ENCODE measurements at regions not wholly inside any gene's neighbourhood (a gene's known extent, or its start where the extent isn't known, plus 50 kb on each side); places are given as distances from the start of the nearest gene placed in this dataset.

DNA sequence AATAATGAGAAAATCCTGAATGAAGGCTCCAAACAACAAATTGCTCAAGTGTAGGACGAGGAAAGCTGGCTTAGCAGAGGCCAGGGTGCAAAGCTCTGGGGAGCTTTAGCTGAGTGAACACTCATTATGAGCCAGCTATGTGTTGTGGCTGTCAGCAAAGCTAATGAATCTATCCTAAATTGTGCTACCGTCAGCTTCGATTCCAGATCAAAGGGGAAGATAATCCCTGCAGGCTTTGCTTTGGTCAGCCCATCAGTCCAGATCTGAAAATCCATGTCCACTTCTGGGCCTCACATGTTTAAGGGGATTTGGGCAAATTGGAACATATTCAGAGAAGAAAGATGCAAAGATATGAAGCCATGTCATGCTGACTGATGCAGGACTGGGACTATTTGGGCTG lies 180.9 kb upstream of the ZBED5 start:
- DNase-seq, result no peak

DNA sequence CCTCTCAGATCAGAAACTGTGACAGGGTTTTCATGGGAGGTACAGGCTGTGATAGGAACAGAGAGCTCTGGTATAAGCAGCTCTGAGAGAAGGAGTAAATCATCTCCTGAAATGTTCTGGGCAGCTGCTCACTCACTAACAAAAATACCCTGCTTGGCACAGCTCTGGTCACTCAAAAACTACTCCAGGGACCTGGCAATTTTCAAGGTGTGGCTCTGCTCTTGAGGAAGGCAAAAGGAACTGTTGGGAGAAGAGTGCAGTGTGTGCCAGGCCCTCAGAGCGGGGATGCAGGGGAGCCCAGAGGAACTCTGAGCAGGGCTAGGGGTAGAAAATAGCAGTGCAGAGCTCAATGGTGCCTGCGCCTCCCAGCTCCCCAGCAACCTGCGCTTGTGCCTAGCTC lies 180.5 kb upstream of the ZBED5 start:
- no peak for DNase-seq

DNA sequence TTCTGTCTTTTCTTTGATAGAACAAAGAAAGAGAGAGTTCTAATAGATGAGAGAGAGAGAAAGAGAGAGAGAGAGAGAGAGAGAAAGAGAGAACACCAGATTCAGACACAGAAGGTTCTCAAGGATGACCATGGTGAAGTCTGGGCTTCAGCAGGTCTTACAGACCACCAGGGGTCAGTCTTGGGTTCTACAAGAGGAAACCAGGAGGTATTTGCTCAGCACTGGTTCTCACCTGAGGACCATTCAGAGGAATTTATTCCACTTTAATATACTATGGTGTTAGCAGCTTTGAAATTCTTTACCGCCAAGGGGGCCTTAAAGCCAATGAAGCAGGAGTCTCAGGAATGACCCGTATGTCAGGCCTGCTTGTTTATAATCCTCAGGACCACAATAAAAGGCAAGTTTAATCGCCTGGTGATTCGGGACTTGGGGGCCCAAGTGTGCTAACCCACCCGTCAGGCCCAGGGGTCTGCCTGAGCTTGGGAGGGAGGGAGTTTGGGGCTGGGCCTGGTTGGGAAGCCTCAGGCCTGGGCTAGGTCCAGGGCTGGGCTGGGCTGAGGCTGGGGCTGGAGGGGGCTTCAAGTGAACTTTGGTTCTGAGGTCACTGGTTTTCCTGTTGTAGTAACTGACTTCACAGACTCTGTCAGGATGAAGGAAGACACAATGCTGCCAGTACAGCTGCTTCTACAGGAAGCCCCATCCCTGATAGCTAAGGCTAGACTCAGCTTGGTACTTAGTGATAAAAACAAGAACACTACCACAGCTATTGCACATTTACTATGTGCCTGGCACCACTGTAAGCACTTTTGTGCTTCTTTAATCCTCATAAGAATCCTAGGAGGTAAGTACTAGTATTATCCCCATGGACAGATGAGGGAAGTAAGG lies 179.2 kb upstream of the ZBED5 start:
- DNase-seq, result peak; percentile 40 to 71 (median 61)

DNA sequence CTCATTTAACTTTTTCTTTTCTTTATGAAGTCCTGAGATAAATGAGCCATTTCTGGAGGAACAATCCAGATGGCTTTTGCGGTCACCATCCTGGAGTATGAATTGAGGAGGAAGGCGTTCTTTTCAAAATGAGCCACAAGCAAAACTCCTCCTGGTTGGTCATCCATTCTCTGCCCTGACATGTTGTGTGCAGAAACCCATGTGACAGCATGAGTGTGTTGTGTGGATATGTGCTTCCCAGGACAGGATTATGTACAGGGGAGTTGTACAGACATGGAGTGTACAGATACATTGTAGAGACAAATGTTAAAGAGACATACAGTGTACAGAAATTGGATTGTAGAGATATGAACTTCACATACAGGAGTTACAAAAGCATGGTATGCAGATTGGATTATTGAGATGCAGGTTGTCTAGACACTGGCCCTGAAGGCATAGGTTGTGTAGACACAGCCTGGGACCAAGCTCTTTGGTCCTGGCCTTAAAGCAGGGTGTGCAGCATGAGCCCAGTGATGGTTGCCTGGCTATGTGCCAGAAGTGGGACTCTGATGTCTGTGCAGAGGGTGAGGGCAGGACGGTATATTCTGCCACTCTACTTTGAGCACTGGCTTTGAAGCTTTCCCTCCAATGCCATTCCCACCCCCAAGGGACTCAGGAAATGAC lies 178.5 kb upstream of the ZBED5 start:
- DNase-seq, result no peak

DNA sequence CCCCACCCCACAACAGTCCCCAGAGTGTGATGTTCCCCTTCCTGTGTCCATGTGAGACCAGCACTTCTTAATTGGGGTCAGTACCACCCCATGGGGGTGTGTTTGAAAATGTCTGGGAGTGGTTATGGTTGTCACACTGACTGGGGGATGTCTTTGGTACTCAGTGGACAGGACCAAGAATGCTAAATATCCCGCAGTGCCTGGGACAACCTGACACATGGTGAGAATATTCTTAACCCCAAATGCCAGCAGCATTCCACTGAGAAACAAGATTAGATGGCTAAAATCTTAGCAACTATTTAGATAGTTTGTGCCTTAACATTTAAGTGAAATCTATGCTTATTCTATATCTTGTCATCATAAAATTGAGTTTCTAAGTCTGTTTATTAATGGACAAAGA lies 177.5 kb upstream of the ZBED5 start:
- DNase-seq, result no peak

DNA sequence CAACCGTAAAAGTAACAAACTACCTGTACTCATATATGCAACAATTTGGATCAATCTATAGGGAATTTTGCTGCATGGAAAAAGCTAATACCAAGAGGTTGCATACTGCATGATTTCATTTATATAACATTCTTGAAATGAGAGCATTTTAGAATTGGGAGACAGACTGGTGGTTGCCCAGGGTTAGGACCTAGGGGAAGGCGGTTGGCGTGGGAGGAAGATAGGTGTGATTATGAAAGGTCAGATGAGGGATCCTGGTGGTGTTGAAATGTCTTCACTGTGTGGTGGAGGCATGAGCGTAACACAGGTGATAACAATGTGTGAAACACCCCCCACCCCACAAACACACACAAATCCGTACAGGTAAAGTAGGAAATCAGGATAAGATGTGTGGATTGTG lies 176.6 kb upstream of the ZBED5 start:
- DNase-seq, result no peak

DNA sequence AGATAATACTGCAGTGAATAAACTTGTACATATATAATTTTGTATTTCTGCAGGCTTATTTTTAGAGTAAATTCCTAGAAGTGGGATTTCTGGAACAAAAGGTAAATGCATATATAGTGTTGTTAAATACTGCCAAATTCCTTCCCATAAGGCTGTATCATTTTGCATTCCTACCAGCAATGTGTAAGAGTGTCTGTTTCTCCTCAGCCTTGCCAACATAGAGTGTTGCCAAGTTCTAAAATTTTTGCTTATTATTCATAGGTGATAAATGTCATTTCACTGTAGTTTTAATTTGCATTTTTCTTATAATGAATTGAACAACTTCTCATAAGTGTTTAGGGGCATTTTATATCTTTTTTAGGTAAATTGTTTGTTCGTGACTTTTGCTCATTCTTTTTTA lies 174.2 kb upstream of the ZBED5 start:
- DNase-seq, result no peak

DNA sequence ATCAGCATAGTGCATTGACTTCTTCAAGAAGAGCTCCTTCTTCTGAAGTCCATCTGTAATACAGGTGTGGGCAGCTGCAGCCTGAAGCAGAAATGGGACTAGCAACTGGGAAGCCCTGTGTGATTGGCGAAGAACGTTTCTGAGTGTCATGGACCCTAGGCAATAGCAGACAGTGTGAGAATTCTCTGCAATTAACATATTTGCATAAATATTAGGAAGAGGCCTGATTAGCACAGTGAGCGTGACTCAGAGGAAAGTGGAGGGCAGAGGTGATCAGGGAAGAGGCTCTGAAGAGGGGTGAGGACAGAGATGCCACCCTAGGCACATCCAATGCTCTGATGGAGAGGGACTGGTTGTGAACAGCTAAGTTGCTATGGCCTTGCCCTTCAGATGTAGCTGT lies 171.2 kb upstream of the ZBED5 start:
- DNase-seq, result no peak

DNA sequence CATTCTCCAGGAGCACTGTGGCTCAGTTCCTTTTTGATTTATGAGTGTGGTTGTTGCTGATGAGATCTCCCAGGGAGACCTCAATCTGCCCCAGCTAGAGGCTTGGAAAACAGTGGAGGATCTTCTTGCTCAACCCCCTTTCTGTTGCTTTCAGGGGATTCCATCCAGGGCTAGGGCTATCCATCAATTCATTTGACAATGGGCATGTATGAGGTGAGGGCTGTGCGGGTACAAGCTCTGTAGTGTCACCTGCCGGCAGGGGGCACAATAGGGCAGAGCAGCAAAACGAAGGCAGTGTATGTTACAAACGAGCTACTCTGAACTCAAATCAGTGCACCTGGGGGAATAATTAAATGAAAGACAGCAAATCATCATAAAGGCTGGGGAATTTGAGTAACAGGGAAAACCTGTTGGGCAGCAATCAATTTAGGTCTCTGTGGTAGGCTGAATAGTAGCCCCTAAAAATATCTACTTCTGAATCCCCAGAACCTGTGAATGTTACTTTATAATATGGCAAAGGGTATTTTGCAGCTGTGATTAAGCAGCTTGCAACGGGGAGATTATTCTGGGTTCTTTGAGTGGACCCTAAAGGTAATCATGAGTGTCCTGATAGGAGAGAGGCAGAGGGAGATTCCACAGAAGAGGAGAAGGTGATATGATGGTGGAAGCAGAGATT lies 170.3 kb upstream of the ZBED5 start:
- DNase-seq, result peak; percentile 60 to 85 (median 77)

DNA sequence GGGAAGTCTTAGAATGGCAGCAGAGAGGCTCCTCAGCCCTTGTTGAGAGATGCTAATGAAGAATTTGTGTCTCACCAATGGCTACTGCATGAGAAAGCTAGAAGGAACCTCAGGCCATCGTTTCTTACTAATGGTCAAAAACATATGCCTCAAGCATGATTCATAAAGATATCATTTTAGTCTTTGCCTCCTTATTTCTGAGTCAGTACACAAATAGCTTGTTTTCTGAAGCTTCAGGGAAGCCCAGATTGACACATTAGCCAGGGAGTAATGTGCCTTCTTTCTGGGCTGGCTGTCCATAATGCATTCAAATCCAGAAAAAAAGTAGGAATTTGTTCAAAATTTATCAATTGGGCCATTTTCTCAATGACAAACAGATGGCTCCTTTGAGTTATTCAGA lies 169.4 kb upstream of the ZBED5 start:
- peak in 2 of 3 donors; percentile 26 to 35 for DNase-seq

DNA sequence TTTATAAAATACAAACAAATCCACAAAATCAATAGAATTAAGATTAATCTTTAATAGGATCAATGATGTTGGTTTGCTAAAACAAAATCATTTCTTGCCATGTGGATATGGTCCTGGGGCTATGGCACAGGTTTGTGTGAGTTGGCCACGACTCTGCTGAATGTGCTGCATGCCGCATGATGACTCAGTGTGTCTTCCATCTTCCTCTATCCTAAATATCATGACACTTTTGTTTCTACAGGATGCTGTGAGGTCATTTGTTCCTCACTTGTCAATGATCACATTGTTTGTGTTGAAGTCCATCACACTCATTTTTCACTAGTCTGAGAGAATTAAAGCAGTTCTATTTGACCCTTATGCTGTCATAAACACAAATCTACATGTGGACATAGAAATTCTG lies 167.2 kb upstream of the ZBED5 start:
- DNase-seq, result peak; percentile 69 to 83 (median 82)

DNA sequence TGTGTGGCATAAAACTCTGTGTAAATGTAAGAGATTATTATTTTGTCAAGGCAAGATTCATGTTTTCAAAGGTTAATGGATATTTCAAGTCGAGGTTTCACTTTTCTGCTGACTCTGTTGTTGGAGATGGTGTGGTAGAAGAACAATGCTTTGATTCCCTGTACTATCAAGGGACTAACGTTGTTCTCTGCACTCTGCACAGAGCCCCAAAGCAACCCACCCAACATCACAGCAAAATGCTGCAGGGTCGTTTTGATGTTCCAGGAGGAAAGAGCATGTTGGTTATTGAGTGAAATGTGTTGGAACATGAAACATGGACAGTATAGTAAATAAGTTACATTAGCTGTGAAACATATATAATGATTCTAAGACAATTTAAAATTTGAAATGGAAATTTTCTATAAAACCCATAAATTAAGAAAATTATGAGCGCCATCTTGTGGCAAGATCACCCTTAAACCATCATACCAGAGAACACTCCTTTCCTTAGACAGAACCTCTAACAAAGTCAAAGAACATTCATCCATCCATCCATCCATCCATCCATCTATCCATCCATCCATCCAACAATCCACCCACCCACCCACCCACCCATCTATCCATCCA lies 164.4 kb upstream of the ZBED5 start:
- DNase-seq, result peak; percentile 62 to 73 (median 63)

DNA sequence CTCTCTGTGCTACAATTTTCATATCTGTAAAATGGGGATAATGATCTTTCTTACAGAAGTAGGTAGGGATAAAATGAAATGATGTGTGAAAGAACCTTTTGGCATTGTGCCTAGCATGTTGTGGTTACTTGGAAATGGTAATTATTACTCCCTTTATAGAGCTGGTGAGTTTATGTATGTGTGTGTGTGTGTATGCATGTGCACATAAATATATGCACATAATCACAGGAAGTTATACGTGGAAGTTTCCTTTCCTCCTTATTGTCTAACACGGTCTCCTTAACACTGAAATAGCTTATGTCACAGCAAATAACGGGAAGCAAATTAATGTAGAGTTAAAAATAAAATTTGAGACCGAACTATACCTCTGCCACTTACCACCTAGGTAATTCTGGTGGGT lies 163.7 kb upstream of the ZBED5 start:
- DNase-seq, result no peak

DNA sequence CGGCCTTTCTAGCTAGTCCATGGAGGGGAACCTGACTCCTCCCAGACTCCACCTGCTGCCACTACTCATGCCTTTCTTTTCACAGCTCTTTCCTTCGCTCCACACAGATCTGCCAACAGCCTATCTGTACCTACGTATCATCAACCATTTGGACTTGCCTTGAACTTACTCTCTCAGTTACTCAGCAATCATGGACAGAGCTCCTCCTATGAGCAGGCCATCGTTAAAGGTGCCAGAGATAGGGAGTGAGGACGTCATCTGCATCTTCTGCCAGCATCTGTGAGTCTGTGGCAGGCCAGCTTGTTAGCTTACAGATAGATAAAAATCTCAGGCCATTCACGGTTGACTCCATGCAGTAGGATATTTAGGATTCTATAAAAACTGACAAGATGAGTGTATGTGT lies 162.9 kb upstream of the ZBED5 start:
- no peak for DNase-seq

DNA sequence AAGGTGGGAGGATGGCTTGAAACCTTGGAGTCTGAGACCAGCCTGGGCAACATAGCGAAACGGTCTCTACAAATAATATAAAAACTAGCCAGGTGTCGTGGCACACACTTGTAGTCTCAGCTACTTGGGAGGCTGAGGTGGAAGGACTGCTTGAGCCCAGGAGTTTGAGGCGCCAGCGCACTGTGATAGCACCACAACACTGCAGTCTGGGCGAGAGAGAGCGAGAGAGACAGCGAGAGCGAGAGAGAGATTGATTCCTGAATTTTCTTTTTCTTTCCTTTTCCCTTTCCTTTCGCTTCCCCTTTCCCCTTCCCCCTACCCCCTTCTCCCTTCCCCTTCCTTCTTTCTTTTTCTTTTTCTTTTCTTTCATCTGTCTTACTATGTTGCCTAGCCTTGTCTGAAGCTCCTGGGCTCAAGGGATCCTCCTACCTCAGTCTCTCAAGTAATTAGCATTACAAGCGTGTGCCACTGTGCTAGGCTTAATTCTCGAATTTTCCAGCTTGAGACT lies 162.4 kb upstream of the ZBED5 start:
- no peak for DNase-seq

DNA sequence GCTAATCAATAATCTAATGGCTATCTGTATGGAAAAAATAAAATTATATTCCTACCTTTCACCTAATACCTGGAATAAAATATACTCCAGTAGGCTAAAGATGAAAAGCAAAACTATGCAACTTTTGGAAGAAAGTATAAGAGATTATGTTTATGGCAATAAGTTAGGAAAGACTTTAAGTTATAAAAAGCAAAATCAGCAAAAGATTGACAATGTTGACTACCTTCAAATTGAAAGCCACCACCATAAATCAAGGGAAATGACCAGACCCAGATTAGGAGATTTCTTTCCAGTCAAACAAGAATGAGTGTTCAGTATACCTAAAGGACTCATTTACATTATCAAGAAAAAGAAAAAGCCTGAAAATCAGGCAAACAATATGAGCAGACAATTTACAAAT lies 159.1 kb upstream of the ZBED5 start:
- DNase-seq, result no peak

DNA sequence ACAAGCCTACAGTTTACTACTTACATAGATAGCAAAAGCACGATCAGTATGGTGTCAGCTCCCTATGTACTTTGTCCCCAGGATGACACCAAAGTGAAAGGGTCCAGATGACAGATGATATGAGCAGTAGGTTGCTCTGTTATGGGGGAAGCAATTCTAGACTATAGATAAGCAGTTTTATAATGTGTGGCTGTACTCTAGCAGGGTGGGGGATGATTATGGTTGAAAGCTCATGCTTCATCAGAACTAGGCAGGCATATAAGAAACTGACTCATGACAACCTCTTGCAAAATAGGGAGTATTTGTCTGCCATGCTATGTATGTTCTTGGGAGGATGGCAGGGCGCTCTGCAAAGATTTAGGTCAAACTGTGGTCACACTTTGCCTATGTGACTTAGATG lies 158.2 kb upstream of the ZBED5 start:
- DNase-seq, result no peak

DNA sequence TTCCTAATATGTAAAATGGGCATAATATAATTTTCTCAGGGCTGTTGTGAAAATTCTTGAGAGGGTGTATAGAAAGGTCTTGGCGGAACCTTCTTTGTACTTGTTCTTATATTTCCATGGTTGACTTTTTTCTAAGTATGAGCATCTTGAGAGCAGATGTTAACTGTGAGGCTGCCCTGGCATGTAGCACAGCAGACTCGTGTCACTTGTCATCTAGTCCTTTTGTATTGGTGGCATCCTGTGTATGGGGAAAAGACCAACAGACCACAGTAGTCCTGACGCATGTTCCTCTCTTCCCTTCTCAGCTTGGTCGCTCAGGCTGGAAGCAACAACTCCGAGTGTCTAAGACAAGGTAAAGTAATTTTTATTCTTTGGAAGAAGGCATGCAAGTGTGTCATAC lies 153.8 kb upstream of the ZBED5 start:
- DNase-seq, result no peak

DNA sequence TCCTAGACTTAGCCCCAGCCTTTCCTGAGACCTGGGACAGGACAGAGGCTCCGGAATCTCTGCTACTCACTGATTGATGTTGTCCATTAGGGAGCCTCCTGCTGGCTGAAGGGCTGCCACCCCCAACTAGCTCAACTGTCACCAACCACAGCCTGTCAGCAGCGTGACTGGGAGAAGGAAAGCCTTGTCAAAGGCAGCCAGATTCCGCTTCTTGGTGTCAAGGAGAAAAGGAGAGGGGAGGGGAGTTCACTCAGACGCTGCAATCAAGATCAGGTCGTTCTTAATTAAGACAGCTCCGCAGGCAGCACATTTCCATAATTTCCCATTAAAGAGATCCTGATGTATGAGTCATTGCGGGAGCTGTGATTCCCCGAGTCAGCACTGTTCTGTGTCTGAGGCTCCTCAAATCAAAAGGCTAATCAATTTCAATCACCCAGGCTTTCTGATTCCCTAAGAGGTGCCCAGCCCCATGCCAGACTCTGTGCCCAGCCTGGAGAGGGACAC lies 152.8 kb upstream of the ZBED5 start:
- peak; percentile 48 to 64 (median 63) for DNase-seq

DNA sequence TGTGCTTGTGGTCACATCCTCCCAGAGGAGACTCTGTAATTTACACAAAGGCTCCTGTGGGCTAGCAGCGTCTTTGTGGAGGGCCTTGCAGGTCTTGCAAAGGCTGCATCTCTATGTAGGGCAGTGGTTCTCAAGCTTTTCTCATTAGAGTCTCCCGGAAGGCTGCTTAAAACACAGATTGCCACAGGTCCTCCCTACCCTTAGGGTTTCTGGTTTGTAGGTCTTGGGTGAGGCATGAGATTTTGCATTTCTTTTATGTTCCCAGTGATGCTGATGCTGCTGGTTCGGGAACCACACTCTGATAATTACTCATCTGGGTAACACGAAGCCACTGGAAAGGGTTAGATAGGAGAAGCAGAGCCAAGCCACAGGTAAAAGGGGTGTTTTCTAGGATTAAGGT lies 151.3 kb upstream of the ZBED5 start:
- DNase-seq, result no peak

DNA sequence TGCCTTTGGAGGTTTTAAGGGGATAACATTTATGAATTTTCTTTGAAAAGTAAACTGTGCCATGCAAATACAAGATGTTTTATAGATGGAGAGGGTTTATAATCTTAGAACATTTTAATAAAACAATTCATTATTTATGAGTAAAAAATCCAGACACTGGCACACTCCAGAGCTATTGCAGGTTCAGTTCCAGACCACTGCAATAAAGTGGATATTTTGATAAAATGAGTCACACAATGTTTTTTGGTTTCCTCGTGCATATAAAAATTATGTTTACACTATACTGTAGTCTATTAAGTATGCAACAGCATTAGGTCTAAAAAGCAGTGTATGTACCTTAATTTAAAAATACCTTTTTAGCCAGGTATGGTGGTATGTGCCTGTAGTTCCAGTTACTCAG lies 146.2 kb upstream of the ZBED5 start:
- no peak for DNase-seq

DNA sequence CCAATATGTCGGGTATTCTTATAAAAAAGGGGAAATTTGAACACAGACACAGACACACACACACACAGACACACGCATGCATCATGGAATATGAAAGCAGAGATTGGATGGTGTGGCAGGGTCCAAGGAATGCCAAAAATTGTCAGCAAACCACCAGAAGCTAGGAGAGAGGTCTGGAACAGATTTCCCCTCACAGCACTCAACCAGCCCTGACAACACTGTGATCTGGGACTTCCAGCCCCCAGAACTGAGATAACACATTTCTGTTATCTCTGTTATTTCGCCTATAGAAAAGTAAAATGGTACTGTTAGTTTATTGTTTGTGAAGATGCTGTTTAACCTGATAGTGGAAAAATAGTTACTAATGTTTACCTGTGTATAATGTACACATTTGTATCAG lies 145.4 kb upstream of the ZBED5 start:
- no peak for DNase-seq

Data from suppressor macrophage treated with lipopolysaccharide for 1 hour (primary cell).